H9 (cell line): ENCODE measurements at regions not wholly inside any gene's neighbourhood (a gene's known extent, or its start where the extent isn't known, plus 50 kb on each side); places are given as distances from the start of the nearest gene placed in this dataset.

Experiments
- DNase-seq: peaks from one replicate; pipeline ENCODE4 v3.0.0-alpha.2; 2017
- H2AFZ ChIP-seq: one replicate; pipeline ENCODE4 v1.6.1; 2013; ENCODE audit warnings: mild to moderate bottlenecking, low read length, control low read depth, moderate library complexity
- H2AK5ac ChIP-seq: 2 replicates; pipeline ENCODE4 v1.6.1; 2013; ENCODE audit warnings: low read length, control low read depth, mixed read lengths; ENCODE audit not compliant: insufficient read length
- H2BK120ac ChIP-seq: one replicate; pipeline ENCODE4 v1.6.1; 2013; ENCODE audit warnings: low read depth, mild to moderate bottlenecking, low read length, control low read depth, inconsistent platforms; ENCODE audit not compliant: poor library complexity, severe bottlenecking
- H2BK12ac ChIP-seq: 2 replicates; pipeline ENCODE4 v1.6.1; 2013; ENCODE audit warnings: low read length, control low read depth, mixed read lengths, low read depth; ENCODE audit not compliant: insufficient read length
- H2BK15ac ChIP-seq: 2 replicates; pipeline ENCODE4 v1.6.1; 2013; ENCODE audit warnings: low read depth, low read length, control low read depth
- H2BK20ac ChIP-seq: one replicate; pipeline ENCODE4 v1.6.1; 2013; ENCODE audit warnings: low read depth, mild to moderate bottlenecking, low read length, control low read depth, inconsistent platforms; ENCODE audit not compliant: poor library complexity, severe bottlenecking
- H2BK5ac ChIP-seq: 2 replicates; pipeline ENCODE4 v1.6.1; 2013; ENCODE audit warnings: low read length, control low read depth, mixed read lengths; ENCODE audit not compliant: insufficient read length
- H3K14ac ChIP-seq: 2 replicates; pipeline ENCODE4 v1.6.1; 2013; ENCODE audit warnings: low read length, control low read depth; ENCODE audit not compliant: insufficient read depth
- H3K18ac ChIP-seq: 2 replicates; pipeline ENCODE4 v1.6.1; 2013; ENCODE audit warnings: low read depth, mild to moderate bottlenecking, mixed read lengths, low read length, control low read depth; ENCODE audit not compliant: insufficient read length
- H3K23ac ChIP-seq: 2 replicates; pipeline ENCODE4 v1.6.1; 2013; ENCODE audit warnings: low read length, control low read depth, mixed read lengths, low read depth; ENCODE audit not compliant: insufficient read length
- H3K23me2 ChIP-seq: 2 replicates; pipeline ENCODE4 v1.6.1; 2013; ENCODE audit warnings: low read depth, mild to moderate bottlenecking, mixed read lengths, low read length, control low read depth; ENCODE audit not compliant: insufficient read length, poor library complexity, severe bottlenecking
- H3K27ac ChIP-seq: 2 replicates; pipeline ENCODE4 v1.5.1; 2013; ENCODE audit warnings: low read length, control low read depth, mixed read lengths, low read depth; ENCODE audit not compliant: insufficient read length
- H3K27me3 ChIP-seq: 2 replicates; pipeline ENCODE4 v1.6.1; 2013; ENCODE audit warnings: low read length, control low read depth, inconsistent platforms; ENCODE audit not compliant: insufficient read depth
- H3K4ac ChIP-seq: 2 replicates; pipeline ENCODE4 v1.6.1; 2013; ENCODE audit warnings: low read depth, mild to moderate bottlenecking, control low read depth, inconsistent platforms, low read length, moderate library complexity
- H3K4me1 ChIP-seq: 2 replicates; pipeline ENCODE4 v1.6.1; 2013; ENCODE audit warnings: low read length, control low read depth, inconsistent platforms; ENCODE audit not compliant: insufficient read depth
- H3K4me2 ChIP-seq: 2 replicates; pipeline ENCODE4 v1.6.1; 2013; ENCODE audit warnings: low read length, control low read depth, mixed read lengths; ENCODE audit not compliant: insufficient read length, insufficient read depth
- H3K56ac ChIP-seq: 2 replicates; pipeline ENCODE4 v1.6.1; 2013; ENCODE audit warnings: low read depth, mild to moderate bottlenecking, mixed read lengths, low read length, control low read depth; ENCODE audit not compliant: insufficient read length
- H3K79me1 ChIP-seq: 2 replicates; pipeline ENCODE4 v1.6.1; 2013; ENCODE audit warnings: low read depth, mild to moderate bottlenecking, moderate library complexity, low read length, control low read depth, inconsistent platforms; ENCODE audit not compliant: insufficient read depth, poor library complexity, severe bottlenecking
- H3K79me2 ChIP-seq: 2 replicates; pipeline ENCODE4 v1.6.1; 2013; ENCODE audit warnings: low read length, control low read depth, inconsistent platforms; ENCODE audit not compliant: insufficient read depth
- H3K9ac ChIP-seq: 2 replicates; pipeline ENCODE4 v1.6.1; 2013; ENCODE audit warnings: low read length, control low read depth, mixed read lengths; ENCODE audit not compliant: insufficient read length; ENCODE audit errors: extremely low read depth
- H3K9me3 ChIP-seq: one replicate; pipeline ENCODE4 v1.6.1; 2013; ENCODE audit warnings: low read depth, low read length, inconsistent platforms; ENCODE audit not compliant: control insufficient read depth
- H3T11ph ChIP-seq: one replicate; pipeline ENCODE4 v1.6.1; 2013; ENCODE audit warnings: mild to moderate bottlenecking, low read length, control low read depth, inconsistent platforms
- H4K20me1 ChIP-seq: one replicate; pipeline ENCODE4 v1.6.1; 2013; ENCODE audit not compliant: control insufficient read depth, insufficient read length, insufficient read depth
- H4K5ac ChIP-seq: 2 replicates; pipeline ENCODE4 v1.6.1; 2013; ENCODE audit warnings: low read depth, mild to moderate bottlenecking, mixed read lengths, low read length, control low read depth; ENCODE audit not compliant: insufficient read length
- H4K8ac ChIP-seq: replicated peaks from 2 replicates; pipeline ENCODE4 v1.6.1; 2013; ENCODE audit warnings: low read length, control low read depth, mixed read lengths, low read depth; ENCODE audit not compliant: insufficient read length
- H4K91ac ChIP-seq: 2 replicates; pipeline ENCODE4 v1.6.1; 2013; ENCODE audit warnings: low read depth, mild to moderate bottlenecking, moderate library complexity, mixed read lengths, low read length, control low read depth; ENCODE audit not compliant: insufficient read length
- H3K27ac Mint-ChIP-seq, 3 experiments: 2 replicates in 2 of 3; 3 replicates in 1 of 3; pipeline ENCODE4 v1.8.0; 2020 to 2021; ENCODE audit warnings: mixed read lengths in 3 of 3, mild to moderate bottlenecking in 1 of 3, moderate library complexity in 1 of 3
- H3K27me3 Mint-ChIP-seq: 2 replicates; pipeline ENCODE4 v1.8.0; 2021; ENCODE audit warnings: low read depth, mild to moderate bottlenecking, moderate library complexity, mixed read lengths
- H3K36me3 Mint-ChIP-seq, 3 experiments: 2 replicates in 2 of 3; 3 replicates in 1 of 3; pipeline ENCODE4 v1.8.0; 2020 to 2021; ENCODE audit warnings: low read depth in 3 of 3, mixed read lengths in 3 of 3; ENCODE audit not compliant: insufficient read depth in 1 of 3
- H3K4me1 Mint-ChIP-seq, 2 experiments: 2 replicates each; pipeline ENCODE4 v1.8.0; 2020; ENCODE audit warnings: mixed read lengths in 2 of 2
- H3K4me3 Mint-ChIP-seq, 2 experiments: 2 replicates in 1 of 2; 3 replicates in 1 of 2; pipeline ENCODE4 v1.8.0; 2020 to 2021; ENCODE audit warnings: mild to moderate bottlenecking in 2 of 2, mixed read lengths in 2 of 2, moderate library complexity in 1 of 2
- H3K9me3 Mint-ChIP-seq, 2 experiments: 2 replicates in 1 of 2; 3 replicates in 1 of 2; pipeline ENCODE4 v1.8.0; 2020; ENCODE audit warnings: mild to moderate bottlenecking in 2 of 2, mixed read lengths in 2 of 2, moderate library complexity in 1 of 2
- TF ChIP-seq, protein P1 (sequence below): fragments of 200-600 bp; sonication (generic); conservative IDR thresholded peaks from 3 replicates; pipeline ENCODE4 v1.8.0; 2021; ENCODE audit warnings: antibody characterized with exemption, mild to moderate bottlenecking

- Mint-ChIP-seq H3K9me3 (no peaks in the 10 kb centered on the region), H3K27ac (no peak overlapping the region), H3K4me1 (no peaks in the 10 kb centered on the region), H3K27me3 (no peaks in the 10 kb centered on the region), H3K36me3 (no peaks in the 10 kb centered on the region), H3K4me3 (no peak overlapping the region)
- no peaks in the 10 kb centered on the region for H4K20me1 ChIP-seq
- H3K56ac ChIP-seq, result no peak overlapping the region
- no peak overlapping the region for H4K5ac ChIP-seq
- H3K9ac ChIP-seq, result no peak overlapping the region
- H3K23me2 ChIP-seq, result no peaks in the 10 kb centered on the region
- H3K4me1 ChIP-seq, result no peaks in the 10 kb centered on the region
- no peak overlapping the region for H3K18ac ChIP-seq
- no peak overlapping the region for H3K27ac ChIP-seq
- no peak overlapping the region for H2AK5ac ChIP-seq
- no peak overlapping the region for H4K91ac ChIP-seq
- H3K4ac ChIP-seq, result no peak overlapping the region
- TF ChIP-seq, protein P1, sequence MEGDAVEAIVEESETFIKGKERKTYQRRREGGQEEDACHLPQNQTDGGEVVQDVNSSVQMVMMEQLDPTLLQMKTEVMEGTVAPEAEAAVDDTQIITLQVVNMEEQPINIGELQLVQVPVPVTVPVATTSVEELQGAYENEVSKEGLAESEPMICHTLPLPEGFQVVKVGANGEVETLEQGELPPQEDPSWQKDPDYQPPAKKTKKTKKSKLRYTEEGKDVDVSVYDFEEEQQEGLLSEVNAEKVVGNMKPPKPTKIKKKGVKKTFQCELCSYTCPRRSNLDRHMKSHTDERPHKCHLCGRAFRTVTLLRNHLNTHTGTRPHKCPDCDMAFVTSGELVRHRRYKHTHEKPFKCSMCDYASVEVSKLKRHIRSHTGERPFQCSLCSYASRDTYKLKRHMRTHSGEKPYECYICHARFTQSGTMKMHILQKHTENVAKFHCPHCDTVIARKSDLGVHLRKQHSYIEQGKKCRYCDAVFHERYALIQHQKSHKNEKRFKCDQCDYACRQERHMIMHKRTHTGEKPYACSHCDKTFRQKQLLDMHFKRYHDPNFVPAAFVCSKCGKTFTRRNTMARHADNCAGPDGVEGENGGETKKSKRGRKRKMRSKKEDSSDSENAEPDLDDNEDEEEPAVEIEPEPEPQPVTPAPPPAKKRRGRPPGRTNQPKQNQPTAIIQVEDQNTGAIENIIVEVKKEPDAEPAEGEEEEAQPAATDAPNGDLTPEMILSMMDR, result no peak
- H2AFZ ChIP-seq, result no peak overlapping the region
- H2BK20ac ChIP-seq, result no peak overlapping the region
- H3K23ac ChIP-seq, result no peak overlapping the region
- H3K79me2 ChIP-seq, result no peaks in the 10 kb centered on the region
- H2BK120ac ChIP-seq, result no peak overlapping the region
- no peak overlapping the region for H3T11ph ChIP-seq
- H2BK15ac ChIP-seq, result no peak overlapping the region
- DNase-seq, result no peak
- no peak overlapping the region for H2BK5ac ChIP-seq
- H3K14ac ChIP-seq, result no peak overlapping the region
- H3K9me3 ChIP-seq, result no peaks in the 10 kb centered on the region
- H4K8ac ChIP-seq, result no peak overlapping the region
- no peaks in the 10 kb centered on the region for H3K27me3 ChIP-seq
- H2BK12ac ChIP-seq, result no peak overlapping the region
- no peak overlapping the region for H3K4me2 ChIP-seq
- H3K79me1 ChIP-seq, result no peaks in the 10 kb centered on the region
Measured at GRCh38 chr1:219031809-219032208, 141.9 kb upstream of the LYPLAL1 start.
